K562 (cell line): ENCODE measurements at regions not wholly inside any gene's neighbourhood (a gene's known extent, or its start where the extent isn't known, plus 50 kb on each side); places are given as distances from the start of the nearest gene placed in this dataset.

ENCODE experiments used
- E2F4 ChIP-seq: sonication (generic); formaldehyde crosslinking; IDR thresholded peaks from 2 replicates; pipeline ENCODE4 v1.8.0; 2022; ENCODE audit warnings: mild to moderate bottlenecking, low read depth, missing genetic modification reagents
- ELK1 ChIP-seq: sonication (generic); formaldehyde crosslinking; IDR thresholded peaks from 2 replicates; pipeline ENCODE4 v1.8.1; 2022; ENCODE audit warnings: missing genetic modification reagents
- FOXJ2 ChIP-seq: fragments of 200-800 bp; sonication (Bioruptor generic); IDR thresholded peaks from 2 replicates; pipeline ENCODE4 v1.6.1; 2016; ENCODE audit warnings: missing genetic modification characterization, missing compliant biosample characterization
- MCM5 ChIP-seq: fragments of 450-650 bp; IDR thresholded peaks from 2 replicates; pipeline ENCODE4 v1.6.1; 2016; ENCODE audit warnings: low read depth
- MGA ChIP-seq: fragments of 450-650 bp; IDR thresholded peaks from 2 replicates; pipeline ENCODE4 v1.6.1; 2016; ENCODE audit warnings: mild to moderate bottlenecking, moderate library complexity
- PHF8 ChIP-seq: fragments of 200-600 bp; sonication (generic); IDR thresholded peaks from 2 replicates; pipeline ENCODE4 v1.6.1; 2012; ENCODE audit warnings: mixed run types, mild to moderate bottlenecking, inconsistent platforms, low read length, moderate library complexity, borderline replicate concordance
- POLR2H ChIP-seq: IDR thresholded peaks from 2 replicates; pipeline ENCODE4 v1.6.1; 2016; ENCODE audit warnings: missing genetic modification characterization, low read depth, mild to moderate bottlenecking, control low read depth, missing compliant biosample characterization, moderate library complexity
- SPI1 ChIP-seq: IDR thresholded peaks from 2 replicates; pipeline ENCODE4 v1.6.1; 2011; ENCODE audit warnings: low read depth, low read length, control low read depth, borderline replicate concordance
- XRCC4 ChIP-seq: IDR thresholded peaks from one replicate; pipeline ENCODE4 v1.6.1; 2011; ENCODE audit not compliant: insufficient read depth, insufficient read length; ENCODE audit errors: extremely low read depth
- ZNF57 ChIP-seq: fragments of 450-650 bp; formaldehyde crosslinking; IDR thresholded peaks from 2 replicates; pipeline ENCODE4 v1.4.0; 2020; ENCODE audit warnings: mild to moderate bottlenecking, moderate library complexity
- ZNF740 ChIP-seq, 3 experiments: fragments of 200-800 bp in 1 of 3; sonication (Bioruptor generic) in 1 of 3; sonication (generic) in 1 of 3; formaldehyde crosslinking in 1 of 3; IDR thresholded peaks; 2 replicates each; pipeline versions ENCODE4 v1.6.1 to v1.8.0; 2016 to 2022; ENCODE audit warnings: mild to moderate bottlenecking in 2 of 3, missing compliant biosample characterization in 2 of 3, missing genetic modification characterization in 2 of 3, missing genetic modification reagents in 1 of 3
- ZNF75A ChIP-seq: fragments of 450-650 bp; formaldehyde crosslinking; IDR thresholded peaks from 2 replicates; pipeline ENCODE4 v1.4.0; 2020; ENCODE audit warnings: mild to moderate bottlenecking

GRCh38 chr4:10185518-10186227 is 69.1 kb upstream of the WDR1 start (continued):
- no peak for TF ChIP-seq ELK1
- TF ChIP-seq FOXJ2, result no peak
- no peak for TF ChIP-seq POLR2H (tag)
- no peak for TF ChIP-seq SPI1
- TF ChIP-seq XRCC4, result no peak
- TF ChIP-seq MGA, result peak; percentile 50
- TF ChIP-seq PHF8, result no peak
- no peak for TF ChIP-seq MCM5
- no peak for TF ChIP-seq ZNF57 (CRISPR knock-in tag)
- no peak for TF ChIP-seq ZNF75A (CRISPR knock-in tag)
- no peak for TF ChIP-seq ZNF740 (CRISPR knock-in tag; IDR thresholded peaks at IDR 0.05)
- no peak for TF ChIP-seq ZNF740 (tag; IDR thresholded peaks at IDR 0.05)
- no peak for TF ChIP-seq E2F4 (CRISPR knock-in tag)
